ENCODE measurements at regions not wholly inside any gene's neighbourhood (a gene's known extent, or its start where the extent isn't known, plus 50 kb on each side); places are given as distances from the start of the nearest gene placed in this dataset.
"Not testable (repeated sequence)": the region's sequence is repeated elsewhere in the genome, so short reads cannot be mapped to it uniquely, and the experiment has no call there.

DNA sequence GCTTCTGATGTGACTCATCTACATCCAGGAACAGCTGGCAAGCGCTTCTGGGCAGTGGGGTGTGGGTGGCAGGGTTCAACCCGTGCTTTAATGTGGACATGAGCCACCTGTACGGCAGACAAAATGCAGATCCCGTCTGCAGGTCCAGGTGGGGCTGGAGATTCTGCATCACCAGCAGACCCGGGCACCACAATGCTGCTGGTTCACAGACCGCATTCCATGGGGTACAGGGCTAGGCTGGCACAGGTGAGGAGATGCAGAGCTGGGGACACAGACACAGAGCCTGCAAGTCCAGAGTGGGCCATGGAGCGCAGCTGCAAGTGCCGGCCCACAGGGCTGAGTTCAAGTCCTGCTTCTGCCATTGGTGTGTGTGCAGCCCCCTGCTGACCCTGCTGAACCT lies 203.7 kb downstream of the BANP start:
- not testable (repeated sequence) for TF ChIP-seq CTCF (conservative IDR thresholded peaks at IDR 0.05); ZFX (IDR thresholded peaks at IDR 0.05)
